Colon (tissue), 2 donors: ENCODE measurements at regions not wholly inside any gene's neighbourhood (a gene's known extent, or its start where the extent isn't known, plus 50 kb on each side); places are given as distances from the start of the nearest gene placed in this dataset.
"Not testable (repeated sequence)": the region's sequence is repeated elsewhere in the genome, so short reads cannot be mapped to it uniquely, and the experiment has no call there.

ENCODE experiments used
- FAIRE-seq: peaks from 2 replicates; lab custom pipeline; 2012; peaks lifted over from hg19 to GRCh38; lab: Jason Lieb, UNC
- donor health status: control.
- donor health status: control.

DNA sequence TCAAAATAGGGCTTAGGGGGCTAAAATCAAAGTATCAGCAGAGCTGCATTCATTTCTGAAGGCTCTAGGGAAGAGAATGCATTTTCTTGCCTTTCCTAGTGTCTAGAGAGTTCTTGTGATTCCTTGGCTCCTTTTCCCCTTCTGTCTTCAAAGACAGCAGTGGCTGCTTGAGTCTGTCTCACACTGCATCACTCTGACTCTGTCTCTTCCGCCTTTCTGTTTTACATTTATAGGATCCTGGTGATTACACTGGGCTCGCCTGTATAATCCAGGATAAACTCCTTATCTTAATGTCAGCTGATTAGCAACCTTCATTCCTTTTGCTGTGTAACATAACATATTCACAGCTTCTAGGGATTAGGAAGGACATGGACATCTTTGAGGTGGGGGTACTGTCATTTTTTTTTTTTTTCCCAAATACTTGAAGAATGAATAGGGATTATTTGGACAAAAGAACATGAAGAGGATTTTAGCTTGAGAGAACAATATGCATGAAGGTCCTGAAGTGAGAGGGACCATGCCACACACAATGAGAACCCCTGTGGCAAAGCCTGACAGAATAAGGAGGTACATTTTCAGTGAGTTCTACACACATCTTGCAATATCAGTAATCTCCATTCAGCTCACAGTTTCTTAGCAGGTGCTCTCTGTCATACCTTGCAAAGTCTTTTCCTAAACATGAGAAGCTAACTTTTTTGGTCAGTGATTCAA is 267.6 kb downstream of the FAM170A start:
- no peak for FAIRE-seq

DNA sequence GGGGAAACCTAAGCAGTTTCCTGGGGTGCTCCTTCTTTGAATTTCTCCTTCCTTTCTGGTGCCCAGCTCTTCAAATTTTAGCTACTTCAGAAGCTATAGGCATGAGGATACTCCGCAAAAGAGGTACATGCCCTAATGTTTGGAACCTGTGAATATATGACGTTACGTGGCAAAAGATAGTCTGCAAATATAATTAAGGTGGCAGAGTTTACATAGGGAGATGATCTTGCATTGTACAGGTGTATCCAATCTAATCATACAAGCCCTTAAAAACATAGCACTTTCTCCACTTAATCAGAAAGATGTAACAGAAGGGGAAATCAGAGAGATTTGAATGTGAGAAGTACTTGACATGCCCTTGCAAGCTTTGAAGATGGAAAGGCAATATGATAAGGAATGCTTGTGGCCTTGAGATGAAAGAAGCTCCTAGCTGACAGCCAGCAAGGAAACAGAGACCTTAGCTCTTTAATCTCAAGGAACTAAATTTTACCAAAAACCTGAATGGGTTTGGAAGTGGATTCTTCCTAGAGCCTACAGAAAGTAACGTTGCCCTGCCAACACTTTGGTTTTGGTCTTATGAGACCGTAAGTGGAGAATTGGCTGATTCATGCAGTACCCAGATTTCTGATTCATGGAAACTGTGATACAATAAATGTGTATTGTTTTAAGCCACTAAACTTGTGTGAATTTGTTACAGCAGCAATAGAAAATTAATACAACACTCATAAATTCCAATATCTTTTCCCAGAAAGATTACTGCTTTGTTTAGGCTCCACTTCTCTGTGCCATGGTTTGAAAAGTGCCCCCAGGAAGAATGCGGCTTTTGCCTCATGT is 268.4 kb downstream of the FAM170A start:
- no peak for FAIRE-seq

DNA sequence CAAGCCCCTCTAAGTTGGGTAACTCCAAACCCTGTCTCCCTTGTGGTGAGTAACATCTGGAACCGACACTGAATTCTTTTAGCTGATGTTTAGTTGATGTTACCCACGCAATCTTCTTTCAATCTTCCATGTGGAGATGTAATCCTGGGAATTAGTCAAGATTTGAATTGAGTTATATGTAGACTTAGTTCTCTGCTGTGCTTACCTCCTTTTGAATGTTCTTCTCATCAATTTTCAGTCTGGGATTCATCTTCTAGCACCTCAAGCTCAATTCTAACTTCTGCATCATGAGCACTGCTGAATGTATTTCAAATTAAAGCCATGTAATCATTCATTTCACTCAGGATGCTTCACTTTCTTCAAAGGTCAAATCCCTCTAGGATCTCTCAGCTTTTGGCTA is 270.6 kb downstream of the FAM170A start:
- FAIRE-seq: no peak

DNA sequence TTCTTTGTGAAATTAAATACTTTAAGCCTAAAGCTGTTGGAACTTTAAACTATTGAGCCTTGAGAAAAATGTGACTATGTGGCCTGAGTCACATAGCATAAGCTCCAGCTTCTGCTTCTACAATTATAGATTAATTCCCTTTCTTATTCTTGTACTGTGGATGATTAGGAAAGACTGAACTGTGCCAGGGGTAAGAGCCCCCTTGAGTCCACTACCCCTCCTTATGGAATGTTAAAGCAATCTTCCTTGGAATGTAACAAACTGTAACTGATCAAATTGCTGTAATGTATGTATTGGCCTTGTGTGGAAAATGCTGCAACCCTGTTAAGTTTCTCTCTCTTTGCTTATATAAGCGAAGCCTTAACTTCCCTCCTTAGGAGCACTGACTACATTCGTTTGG is 273.2 kb downstream of the FAM170A start:
- no peak for FAIRE-seq

DNA sequence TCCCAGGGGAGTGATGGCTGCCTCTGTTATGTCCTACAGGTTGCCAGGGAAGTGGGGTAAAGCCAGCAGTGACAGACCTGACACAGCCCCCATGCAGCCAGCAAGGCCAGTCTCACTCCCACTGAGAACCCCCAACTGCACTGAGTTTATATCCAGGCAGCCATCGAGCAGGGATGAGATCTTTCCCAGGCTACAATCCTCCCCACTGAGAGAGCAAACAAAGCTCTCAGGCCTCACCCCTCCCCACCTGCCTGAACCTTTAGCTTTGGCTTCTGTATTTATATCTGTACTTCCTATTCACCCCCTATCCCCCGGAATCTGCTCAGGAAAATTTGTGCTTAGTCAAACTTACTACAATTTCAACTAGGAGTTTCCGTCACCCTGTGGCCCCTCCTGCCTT is 284.1 kb downstream of the FAM170A start:
- FAIRE-seq: no peak

DNA sequence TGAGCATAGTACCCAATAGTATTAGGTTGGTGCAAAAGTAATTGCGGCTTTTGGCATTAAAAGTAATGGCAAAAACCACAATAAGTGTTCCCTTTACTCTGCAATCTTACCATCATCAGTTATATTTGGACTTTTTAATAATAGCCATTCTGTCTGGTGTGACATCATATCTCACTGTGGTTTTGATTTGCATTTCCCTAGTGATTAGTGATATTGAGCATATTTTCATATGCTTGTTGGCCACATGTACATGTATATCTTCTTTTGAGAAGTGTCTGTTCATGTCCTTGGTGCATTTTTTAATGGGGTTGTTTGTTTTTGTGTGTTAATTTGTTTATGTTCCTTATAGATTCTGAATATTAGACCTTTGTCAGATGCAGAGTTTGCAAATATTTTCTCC is 289.9 kb downstream of the FAM170A start:
- FAIRE-seq: no peak

DNA sequence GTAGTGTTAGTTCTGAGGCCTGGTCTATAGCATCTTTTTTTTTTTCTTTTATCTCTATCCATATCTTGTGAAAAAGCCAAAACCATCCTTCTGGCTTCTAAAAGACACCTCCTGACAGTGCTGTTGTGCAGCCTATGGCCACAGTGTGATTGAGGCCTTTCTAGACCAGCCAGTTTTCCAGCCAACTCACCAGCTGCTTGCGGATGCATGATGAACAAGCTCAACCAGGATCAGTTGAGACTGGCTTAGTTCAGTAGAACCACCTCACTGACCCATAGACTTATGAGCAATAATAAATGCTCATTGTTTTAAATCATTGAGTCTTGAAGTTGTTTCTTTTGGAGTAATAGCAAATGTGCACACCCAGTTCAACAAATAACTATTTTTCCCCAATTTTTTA is 296.9 kb downstream of the FAM170A start:
- FAIRE-seq: no peak

DNA sequence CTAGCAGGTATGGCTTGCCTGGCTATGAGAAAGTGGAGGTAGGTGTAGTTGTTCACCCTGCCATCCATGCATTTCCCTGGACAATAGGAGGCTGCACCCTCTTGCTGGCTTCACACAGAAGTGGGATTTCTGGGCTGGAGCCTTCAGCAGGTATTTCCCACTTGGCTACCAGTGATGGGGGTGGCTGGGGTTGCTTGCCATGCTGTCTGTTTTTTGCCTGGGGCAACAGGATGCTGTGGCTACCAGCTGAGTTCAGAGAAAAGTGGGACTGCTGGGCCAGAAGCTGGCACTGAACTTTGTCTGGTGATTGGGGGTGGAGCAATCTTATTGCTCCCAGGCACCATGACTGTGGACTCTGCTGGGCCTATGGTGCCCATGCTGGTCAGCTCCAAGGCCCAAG is 299.6 kb downstream of the FAM170A start:
- no peak for FAIRE-seq

DNA sequence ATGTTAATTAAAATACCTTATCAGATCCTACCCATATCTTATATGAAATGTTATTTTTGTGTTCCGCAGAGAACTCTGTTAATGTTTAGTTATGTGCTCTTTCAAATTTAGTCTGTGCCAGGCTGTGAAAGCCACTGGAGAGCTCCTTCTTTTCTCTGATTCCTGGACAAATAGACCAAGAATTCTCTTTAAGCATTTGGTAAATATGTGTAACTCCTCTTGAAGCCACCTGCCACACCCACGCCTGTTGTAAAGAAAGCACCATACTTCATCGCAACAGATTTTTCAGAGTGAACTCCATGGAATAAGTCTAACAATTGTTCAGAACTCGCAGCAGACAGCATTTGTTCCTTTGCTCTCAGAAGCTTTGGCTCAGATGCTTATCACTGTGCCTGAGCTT is 301.1 kb downstream of the FAM170A start:
- no peak for FAIRE-seq

DNA sequence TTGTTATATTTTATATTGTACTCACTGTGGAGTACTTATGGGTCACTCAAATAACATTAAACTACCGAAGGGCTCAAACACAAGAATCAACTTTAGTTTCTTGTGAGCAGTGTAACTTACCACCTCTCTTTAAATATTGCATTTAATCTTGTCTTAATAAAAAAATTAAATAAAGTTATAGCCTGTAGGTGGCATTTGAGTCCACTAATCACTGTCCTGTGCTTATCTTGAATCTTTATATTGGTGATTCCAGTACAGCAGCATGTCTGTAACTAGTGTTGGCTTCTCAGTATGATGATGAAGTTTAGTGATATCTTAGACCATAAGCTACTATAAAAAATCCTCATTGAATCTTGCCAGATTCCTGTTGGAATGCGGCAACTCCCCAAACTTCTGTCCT is 313.8 kb downstream of the FAM170A start:
- FAIRE-seq: no peak

DNA sequence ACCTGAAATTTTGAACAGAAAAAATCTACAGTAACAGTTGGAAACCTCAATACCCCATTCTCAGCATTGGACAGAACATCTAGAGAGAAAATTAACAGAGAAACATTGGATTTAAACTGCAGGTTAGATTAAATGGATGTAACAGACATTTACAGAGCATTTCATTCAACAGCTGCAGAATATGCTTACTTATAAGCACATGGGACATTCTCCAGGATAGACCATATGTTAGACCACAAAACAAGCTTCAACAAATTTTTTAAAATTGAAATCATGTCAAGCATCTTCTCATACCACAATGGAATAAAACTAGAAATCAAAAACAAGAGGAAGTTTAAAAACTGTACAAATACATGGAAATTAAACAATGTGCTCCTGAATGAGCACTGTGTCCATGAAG is 316.3 kb downstream of the FAM170A start:
- no peak for FAIRE-seq

DNA sequence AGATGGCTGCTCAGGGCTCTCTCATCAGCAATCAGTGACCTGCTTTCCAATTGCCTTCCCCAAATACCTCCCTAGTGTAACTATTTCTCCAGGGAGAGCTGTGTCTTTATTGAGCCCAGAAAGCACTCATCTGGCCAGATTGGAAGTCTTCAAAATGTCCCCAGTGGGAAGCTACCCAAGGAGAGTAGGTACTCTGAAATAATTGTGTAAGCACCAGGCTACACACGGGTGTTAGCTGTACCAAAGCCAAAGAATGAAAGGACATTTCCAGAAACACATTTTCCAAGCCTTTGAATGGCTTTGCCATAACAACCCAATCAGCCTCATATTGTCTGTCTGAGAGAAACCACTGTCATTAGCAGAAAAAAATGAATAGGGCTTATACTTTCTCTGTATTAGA is 318.8 kb downstream of the FAM170A start:
- FAIRE-seq: no peak

DNA sequence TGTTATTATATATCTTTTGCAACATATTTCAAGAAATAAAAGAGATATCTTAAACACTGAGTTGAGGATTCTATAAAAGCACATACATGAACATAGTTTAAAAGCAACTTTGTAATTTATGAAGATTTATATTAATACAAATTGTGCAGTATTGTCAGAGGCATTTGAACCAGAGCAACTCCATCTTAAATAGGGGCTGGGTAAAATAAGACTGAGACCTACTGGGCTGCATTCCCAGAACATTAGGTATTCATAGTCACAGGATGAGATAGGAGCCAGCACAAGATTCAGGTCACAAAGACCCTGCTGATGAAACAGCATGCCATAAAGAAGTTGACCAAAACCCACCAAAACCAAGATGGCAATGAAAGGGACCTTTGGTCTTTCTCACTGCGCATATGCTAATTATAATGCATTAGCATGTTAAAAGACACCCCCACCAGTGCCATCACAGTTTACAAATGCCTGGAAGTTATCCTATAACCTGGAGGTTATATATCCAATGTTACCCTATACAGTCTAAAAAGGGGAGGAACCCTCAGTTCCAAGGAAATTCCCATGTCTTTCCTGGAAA is 320.2 kb downstream of the FAM170A start:
- FAIRE-seq: no peak

DNA sequence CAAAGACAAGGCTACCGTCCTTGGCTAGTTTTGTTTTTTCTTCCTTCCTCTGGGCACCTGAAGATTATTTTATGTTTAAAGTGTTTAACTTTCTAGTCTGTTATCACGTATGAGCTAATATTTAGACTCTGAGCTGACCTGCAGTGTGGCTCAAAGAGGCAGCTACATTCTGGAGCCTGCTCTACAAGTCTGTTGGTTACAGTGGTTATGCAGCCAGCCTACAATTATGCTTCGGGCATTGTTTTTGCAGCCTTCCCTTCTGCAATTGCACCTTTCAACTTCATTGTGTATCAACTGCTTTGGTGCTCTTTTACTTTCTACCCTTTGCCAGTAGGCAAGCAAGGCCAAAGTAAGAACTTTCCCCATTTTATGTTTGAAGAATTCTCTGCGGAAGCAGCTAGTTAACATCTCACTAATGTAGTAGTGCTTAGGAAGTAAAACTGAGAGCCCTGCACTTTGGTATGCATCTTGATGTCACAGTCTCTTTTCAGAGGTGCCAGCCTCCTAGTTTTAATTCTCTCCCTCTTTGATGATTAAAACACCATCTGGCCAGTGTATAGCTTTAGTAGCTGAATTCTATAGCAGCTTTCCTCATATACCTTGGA is 322.1 kb downstream of the FAM170A start:
- FAIRE-seq: no peak

DNA sequence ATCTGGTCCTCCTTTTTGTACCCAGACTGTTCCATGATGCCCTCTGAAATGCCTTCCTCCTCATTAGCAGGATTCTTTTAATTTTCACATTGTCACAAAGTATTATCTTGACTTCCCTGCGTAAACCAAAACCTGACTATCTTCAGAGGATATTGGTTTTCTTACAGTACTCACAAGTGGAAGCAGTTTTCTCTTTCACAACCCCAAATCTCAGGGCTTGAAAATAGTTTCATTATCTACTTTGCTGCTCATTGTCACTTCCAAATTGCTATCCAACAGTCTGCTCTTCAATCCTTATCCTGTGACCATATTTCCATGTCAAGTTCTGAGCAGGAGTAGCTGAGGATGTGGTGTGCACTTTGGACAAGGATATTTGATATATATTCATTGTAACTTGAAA is 324.1 kb downstream of the FAM170A start:
- no peak for FAIRE-seq

DNA sequence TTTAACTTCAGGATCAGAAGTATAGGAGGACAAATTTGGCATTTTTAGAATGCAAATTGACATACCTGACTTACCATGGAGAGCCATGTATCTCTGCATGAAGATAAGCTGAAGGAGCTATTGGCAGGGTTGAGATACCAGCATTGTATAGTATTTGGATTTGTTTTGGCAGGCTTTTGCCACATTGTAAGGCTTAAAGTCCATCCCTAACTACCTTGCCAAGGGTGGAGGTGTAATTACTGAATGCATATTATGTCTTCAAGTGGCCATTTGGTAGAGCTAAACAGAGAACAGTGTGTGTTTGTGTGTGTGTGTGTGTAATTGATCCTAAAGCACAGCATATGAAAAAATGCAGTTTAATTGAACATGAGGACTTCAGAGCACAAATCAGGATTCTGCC is 324.7 kb downstream of the FAM170A start:
- no peak for FAIRE-seq

DNA sequence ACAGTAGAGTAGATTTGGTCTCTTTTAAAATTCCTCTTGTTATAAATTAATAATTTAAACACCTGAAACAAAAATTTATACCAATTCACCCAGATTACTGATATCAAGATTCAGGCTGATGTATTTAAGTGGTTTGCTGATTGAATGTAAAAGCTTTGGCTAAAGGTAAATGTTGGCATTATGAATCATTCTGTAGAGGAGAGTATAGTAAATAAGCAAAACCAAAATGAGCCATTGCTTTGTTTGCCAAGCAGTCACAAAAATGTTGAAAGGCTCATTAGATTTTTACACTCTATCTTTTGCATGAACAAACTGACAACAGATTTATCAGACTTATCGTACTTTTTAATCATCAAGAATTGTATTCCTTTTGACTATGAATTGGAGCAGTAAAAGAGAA is 332.6 kb downstream of the FAM170A start:
- FAIRE-seq: no peak

DNA sequence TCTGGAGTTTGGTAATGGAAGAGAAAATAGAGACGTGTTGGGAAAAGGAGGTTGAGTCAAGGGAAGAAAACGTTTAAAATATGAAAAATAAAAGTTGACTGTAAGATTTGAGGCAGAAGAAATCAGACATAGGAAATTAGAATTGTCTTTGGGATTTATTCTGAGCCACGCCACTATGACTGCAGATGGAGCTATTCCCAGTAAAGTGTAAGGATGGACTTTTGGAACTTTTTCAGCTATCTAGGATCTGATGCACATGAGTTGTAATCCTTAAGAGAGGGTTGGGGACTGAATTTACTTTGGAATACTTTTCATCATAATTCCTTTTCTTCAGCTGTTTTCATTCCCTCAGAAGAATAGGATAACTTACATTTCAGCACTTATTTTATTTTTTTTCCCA is 336.7 kb downstream of the FAM170A start:
- FAIRE-seq: no peak

DNA sequence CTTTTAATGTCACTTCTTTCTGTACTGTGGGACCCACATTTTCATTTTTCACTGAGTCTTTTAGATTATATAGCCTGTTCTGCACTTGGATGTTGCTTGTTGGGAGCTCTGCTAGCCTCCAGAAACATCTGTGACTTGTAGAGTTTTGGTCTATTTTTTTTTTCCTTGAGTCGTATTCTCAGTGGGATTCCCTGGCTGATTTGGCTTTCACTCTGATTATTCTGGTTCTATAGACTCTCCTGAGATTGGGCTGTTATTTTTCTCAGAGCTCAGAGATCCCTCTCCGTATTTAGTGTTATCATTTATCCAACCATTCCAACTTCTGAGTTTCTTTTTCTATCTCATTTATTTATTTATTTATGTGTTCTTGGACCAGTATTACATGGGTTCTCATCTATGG is 339.3 kb downstream of the FAM170A start:
- no peak for FAIRE-seq

DNA sequence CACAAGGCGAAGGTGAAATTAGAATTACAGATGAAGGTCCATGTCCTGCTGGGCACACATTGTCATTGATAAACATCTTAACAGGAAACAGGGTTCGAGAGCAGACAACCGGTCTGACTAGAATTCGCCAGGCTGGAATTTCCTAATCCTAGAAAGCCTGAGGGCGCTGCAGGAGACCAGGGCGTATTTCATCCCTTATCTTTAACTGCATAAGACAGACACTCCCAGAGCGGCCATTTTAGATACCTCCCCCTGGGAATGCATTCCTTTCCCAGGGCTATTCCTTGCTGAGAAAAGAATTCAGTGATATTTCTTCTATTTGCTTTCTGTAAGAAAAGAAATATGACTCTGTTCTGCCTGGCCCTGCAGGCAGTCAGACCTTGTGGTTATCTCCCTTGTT is 357.7 kb downstream of the FAM170A start:
- FAIRE-seq: not testable (repeated sequence)

DNA sequence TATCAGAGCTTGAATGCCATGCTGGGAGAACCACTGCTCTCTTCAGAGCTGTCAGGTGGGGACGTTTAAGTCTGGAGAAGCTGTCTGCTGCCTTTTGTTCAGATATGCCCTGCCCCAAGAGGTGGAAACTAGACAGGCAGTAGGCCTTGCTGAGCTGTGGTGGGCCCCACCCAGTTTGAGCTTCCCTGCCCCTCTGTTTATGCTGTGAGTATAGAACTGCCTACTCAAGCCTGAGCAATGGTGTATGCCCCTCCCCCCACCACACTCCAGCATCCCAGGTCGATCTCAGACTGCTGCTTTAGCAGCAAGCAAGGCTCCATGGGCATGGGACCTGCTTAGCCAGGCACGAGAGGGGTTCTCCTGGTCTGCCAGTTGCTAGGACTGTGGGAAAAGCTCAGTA is 362.3 kb downstream of the FAM170A start:
- FAIRE-seq: no peak

DNA sequence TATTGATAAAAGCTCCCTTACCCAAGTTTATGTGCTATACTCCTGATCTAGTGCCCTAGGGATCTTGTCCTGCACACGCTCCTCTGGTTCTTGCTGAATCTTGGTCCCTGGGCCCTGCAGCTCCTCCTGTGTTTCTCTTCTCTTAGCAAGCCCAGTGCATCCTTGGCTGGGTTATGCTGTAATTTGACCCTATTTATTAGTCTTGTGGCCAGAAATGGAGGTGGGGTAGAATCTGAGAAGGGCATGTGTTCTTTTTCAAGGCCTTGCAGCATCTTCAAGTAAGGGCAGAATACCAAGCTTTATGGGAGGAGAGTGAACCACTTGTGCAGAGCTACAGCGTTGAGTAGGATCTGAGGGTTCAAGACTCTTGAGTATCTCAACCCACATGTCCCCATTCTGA is 366.8 kb downstream of the FAM170A start:
- FAIRE-seq: no peak

DNA sequence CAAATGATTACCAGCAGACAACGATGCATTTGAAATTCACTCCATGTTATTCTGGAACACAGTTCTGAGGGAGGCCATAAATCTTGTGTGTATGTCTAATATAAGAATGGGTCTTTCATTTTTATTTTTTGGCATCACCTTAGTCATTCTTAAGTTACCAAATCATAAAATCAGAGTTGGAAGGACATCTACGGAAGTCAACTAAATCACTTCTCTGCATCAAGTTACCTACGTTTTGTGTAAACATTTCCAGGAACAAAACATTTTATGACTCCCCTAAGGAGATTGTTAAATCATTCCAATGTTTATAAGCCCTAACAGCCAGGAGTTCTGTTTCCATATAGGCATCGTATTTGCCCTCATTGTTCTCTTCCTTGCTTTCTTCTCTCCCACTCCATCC is 378.2 kb downstream of the FAM170A start:
- peak; percentile 78 for FAIRE-seq
